Activated T-cell treated with anti-CD3 and anti-CD28 coated beads for 48 hours (primary cell): ENCODE measurements at regions not wholly inside any gene's neighbourhood (a gene's known extent, or its start where the extent isn't known, plus 50 kb on each side); places are given as distances from the start of the nearest gene placed in this dataset.
"Not testable (repeated sequence)": the region's sequence is repeated elsewhere in the genome, so short reads cannot be mapped to it uniquely, and the experiment has no call there.

Source experiments
- DNase-seq: peaks from one replicate; pipeline ENCODE4 v3.0.0-alpha.2; 2020; ENCODE audit warnings: low read depth

- no peak for DNase-seq
Observed at GRCh38 chr3:95629802-95630201, 1184.6 kb upstream of the EPHA6 start.

DNA sequence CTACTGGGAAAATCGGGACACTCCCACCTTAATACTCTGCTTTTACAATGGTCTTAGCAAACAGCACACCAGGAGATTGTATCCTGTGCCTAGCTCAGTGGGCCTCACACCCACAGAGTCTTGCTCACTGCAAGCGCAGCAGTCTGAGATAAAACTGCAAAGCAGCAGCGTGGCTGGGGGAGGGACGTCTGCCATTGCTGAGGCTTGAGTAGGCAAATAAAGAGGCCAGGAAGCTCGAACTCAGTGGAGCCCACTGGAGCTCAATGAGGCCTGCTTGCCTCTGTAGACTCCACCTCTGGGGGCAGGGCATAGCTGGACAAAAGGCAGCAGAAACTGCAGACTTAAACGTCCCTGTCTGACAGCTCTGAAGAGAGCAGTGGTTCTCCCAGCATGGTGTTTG, 1169.1 kb upstream of the EPHA6 start:
- DNase-seq = no peak

- no peak for DNase-seq
Observed at GRCh38 chr3:95654570-95655362, 1159.6 kb upstream of the EPHA6 start.

DNA sequence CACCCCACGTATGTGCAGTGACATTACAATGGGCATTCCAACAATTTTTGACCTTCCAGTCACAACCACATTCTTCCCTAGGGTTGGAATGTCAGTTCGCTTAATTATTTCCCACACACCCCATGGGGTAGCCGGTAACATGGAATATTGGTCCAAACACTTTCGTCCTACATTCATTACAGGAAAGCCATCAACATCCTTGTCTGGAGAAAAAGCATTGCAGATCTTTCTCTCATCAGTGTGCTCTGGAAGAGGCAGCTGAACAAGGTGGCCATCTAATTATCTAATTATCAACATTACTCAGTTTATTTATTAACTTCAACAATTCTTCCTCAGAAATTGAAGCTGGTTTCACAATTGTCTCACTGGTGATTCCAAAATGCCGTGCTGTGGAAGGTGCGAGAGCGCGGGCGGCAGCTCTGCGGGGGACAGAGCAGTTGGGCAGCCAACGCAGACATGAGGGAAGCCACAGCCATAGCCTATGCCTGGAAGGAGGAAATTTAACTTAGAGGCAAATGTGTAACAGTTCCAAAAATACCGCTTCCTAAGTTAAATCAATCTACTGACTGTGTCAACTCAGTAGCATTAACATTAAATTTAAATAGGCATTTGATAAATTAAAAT, 1158.9 kb upstream of the EPHA6 start:
- DNase-seq = no peak

DNA sequence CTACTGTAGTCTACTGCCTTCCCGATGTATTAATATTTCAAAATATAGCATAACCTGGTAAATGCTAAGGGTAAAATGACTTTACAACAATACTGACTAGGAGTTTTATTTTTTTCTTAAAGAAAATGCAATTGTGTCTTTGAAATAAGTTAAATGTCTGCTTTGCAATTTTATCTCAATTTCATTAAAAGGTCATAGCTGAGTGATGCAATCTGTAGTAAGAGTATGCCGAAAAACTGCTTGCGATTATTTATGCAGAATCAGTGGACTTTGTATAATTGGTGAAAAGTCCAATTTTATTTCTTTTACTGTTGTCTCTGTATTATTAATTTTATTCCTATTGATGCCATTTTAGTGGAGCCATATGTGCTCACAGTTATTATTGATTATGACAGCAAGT, 1143.6 kb upstream of the EPHA6 start:
- no peak for DNase-seq

GRCh38 chr3:95673215-95673614, 1141.2 kb upstream of the EPHA6 start:
- DNase-seq = no peak

DNA sequence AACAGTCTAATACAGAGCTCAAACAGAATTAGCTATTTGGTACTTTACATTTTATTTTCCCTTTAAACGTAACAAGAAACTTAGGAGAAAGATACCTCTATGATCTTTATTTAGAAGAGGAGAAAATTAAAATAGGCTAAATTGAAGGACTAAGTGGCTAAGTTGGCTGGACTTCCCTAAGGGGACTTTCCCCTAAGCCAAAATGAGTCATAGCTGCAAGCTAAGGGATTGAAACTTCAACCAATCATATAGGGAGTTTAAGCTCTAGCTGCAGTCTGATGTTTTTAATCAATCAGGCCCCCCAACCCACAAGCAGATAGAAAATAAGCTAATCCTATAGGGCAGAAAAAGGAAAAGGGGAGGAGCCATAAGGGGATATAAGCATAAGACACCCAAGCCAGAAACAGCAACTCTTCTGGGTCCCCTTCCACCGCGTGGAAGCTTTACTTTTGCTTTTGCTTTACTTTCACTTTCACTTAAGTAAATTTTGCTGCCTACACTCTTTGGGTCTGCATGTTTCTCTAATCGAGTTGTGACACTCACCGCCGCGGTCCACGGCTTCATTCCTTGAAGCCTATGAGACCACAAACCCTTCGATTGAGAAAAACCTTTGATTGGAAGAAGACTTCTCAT, 1108.5 kb upstream of the EPHA6 start:
- no peak for DNase-seq

GRCh38 chr3:95707268-95707667, 1107.1 kb upstream of the EPHA6 start:
- no peak for DNase-seq

DNA sequence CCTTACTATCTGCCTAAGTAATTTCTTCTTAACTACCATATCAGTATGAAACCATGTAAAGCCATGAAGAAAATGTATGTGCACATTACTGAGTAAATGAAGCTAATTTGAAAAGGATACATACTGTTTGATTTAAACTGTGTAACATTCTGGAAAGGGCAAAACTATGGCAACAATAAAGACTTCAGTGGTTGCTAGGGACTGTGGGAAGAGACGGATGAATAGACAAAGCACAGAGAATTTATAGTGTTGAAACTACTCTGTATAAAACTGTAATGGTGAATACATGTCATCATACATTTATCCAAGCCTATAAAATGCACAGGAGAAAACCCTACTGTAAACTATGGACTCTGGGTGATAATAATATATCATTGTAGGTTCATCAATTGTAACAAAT, 1103.7 kb upstream of the EPHA6 start:
- DNase-seq = no peak

DNA sequence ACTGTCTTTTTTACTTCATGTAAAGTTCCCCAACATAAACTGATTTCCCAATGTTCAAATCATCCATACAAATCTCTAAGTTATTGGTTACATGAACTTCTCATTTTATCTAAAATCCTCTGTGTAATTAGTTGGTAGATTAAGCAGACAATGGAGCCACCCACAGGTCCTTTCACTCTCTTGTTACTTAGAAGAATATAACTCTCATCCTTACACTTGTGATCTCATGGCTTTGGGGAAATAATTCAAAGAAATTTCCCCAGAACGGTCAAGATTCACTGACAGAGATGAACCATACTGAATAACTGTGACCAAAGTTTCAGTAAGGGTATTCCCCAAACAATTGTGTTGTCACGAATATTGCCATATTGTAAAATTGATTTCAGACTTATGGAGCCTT, 1102.6 kb upstream of the EPHA6 start:
- DNase-seq = no peak

GRCh38 chr3:95715128-95715527, 1099.3 kb upstream of the EPHA6 start:
- DNase-seq = no peak

- DNase-seq = no peak
Observed at GRCh38 chr3:95717048-95717447, 1097.3 kb upstream of the EPHA6 start.

- no peak for DNase-seq
Observed at GRCh38 chr3:95718168-95718567, 1096.2 kb upstream of the EPHA6 start.

DNA sequence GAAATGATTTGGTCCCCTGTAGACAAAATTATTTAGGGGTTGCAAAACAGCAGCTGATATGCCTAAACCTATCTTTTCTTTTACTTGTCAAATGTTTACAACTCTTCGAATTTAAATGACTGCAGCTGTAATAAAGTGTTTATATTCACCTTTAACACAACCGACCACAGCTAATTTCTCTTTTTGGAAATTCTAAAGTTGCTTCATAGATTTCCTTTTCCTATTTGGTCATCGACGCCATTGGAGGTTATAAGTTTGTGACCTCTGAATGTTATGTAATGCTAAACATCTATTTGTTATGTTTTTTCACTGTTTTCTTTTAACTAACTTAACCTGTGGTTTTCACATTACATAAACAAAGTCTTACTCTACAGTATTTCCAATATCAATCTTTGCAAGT, 1094.9 kb upstream of the EPHA6 start:
- DNase-seq = no peak

GRCh38 chr3:95721938-95722337, 1092.5 kb upstream of the EPHA6 start:
- no peak for DNase-seq

- DNase-seq = no peak
Observed at GRCh38 chr3:95725770-95726169, 1088.6 kb upstream of the EPHA6 start.

- no peak for DNase-seq
Observed at GRCh38 chr3:95731753-95732152, 1082.6 kb upstream of the EPHA6 start.

- DNase-seq = no peak
Observed at GRCh38 chr3:95733336-95733735, 1081.1 kb upstream of the EPHA6 start.

- DNase-seq = no peak
Observed at GRCh38 chr3:95738045-95738444, 1076.3 kb upstream of the EPHA6 start.

GRCh38 chr3:95744896-95745295, 1069.5 kb upstream of the EPHA6 start:
- DNase-seq = not testable (repeated sequence)

DNA sequence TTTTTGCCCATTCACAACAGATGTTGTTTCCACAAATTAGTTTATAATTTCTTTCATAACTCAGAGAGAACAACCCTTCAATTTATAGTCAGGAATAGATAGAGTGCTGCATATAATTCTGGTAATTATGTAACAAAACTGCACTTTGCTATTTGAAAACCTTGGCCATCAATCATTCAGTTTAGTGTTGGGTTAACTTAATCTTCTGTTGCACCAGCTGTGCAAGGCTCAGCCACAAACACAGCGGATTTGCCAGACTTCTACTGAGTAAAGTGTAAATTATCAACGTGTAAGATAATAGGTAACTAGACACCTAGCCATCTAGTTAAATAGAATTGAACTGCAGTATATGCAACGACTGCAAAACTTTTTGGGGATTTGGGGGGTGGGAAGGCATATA, 1064.3 kb upstream of the EPHA6 start:
- no peak for DNase-seq

DNA sequence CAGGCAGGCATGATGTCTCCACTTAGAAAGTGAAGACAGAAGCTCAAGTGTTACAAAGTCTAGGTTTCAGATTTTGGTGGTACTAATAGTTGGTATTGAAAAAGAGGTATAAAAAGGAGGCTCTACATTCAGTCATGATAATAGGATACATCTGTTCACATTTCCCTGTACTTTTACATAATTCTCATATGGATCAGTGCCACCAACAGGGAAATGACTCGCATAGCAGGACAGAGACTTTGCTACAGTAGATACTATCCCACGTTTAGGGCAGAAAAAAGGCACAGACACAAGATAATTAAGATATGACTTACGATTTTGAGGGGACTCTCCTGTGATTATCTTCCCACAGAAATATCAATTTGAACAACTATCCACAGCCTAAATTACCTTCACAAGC, 1062.9 kb upstream of the EPHA6 start:
- DNase-seq = no peak

GRCh38 chr3:95752199-95752598, 1062.2 kb upstream of the EPHA6 start:
- DNase-seq = no peak
